Myocyte (in vitro differentiated cells): ENCODE measurements at regions not wholly inside any gene's neighbourhood (a gene's known extent, or its start where the extent isn't known, plus 50 kb on each side); places are given as distances from the start of the nearest gene placed in this dataset.

Source experiments
- DNase-seq: peaks from one replicate; pipeline ENCODE4 v3.0.0-alpha.2; 2012; ENCODE audit warnings: low read depth

DNA sequence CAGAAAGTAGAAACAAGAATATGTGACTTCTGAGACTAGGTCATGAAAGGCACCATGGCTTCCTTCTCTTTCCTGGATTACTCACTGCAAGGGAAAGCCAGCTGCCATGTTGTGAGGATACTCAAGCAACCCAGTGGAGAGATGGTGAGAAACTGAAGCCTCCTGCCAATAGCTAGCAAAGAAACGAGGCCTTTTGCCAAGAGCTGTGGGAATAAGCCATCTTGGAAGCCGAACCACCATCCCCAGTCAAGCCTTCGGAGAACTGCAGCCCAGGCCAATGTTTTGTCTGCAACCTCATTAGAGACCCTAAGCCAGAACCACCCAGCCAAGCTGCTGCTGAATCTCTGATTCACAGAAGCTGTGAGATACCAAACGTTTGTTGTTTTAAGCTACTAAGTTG is 104.7 kb upstream of the CRHR1 start:
- DNase-seq, result no peak

DNA sequence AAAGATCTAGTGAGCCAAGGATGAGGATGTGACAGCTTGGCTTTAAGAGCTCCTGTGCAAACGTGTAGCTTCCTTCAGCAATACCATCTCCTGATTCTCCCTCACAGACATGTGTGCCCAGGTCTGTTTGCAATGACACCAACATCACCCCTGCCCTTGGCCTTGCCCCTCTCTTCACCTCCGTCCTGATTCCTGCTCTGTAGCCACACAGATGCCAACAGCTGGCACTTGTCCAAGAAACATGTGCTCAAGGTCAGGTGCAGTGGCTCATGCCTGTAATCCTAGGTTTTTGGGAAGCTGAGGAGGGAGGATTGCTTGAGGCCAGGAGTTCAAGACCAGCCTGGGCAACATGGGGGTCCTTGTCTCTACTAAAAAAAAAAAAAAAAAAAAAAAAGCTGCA is 103.8 kb upstream of the CRHR1 start:
- no peak for DNase-seq

DNA sequence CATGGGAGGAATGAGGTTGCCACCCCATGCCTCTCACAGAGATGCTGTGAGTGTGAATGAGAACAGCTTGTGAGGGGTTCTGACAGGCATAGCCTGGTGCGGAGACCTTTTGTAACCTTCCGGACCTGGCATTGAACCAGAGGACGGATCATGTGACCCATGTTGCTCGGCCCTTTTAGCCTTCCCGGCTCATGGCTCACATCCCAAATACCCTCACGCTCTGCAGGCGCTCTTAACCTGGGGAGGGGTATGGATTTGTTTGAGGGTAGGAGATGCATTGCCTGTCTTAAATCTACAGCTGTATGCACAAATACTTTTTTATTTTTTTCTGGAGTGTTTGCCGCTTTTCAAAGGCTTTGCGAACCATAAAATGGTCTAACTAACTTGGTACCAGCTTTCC is 102.4 kb upstream of the CRHR1 start:
- no peak for DNase-seq

- no peak for DNase-seq
These were observed 97.9 kb upstream of the CRHR1 start for GRCh38 chr17:45686250-45686649.

- DNase-seq, result no peak
These were observed 96.5 kb upstream of the CRHR1 start for GRCh38 chr17:45687594-45687993.

- no peak for DNase-seq
These were observed 95.8 kb upstream of the CRHR1 start for GRCh38 chr17:45688353-45688752.

GRCh38 chr17:45688820-45689219 is 95.3 kb upstream of the CRHR1 start:
- DNase-seq, result no peak

- DNase-seq, result no peak
These were observed 94.7 kb upstream of the CRHR1 start for GRCh38 chr17:45689451-45689850.

- DNase-seq, result no peak
These were observed 93.4 kb upstream of the CRHR1 start for GRCh38 chr17:45690625-45691275.

- no peak for DNase-seq
These were observed 91.5 kb upstream of the CRHR1 start for GRCh38 chr17:45692661-45693060.

DNA sequence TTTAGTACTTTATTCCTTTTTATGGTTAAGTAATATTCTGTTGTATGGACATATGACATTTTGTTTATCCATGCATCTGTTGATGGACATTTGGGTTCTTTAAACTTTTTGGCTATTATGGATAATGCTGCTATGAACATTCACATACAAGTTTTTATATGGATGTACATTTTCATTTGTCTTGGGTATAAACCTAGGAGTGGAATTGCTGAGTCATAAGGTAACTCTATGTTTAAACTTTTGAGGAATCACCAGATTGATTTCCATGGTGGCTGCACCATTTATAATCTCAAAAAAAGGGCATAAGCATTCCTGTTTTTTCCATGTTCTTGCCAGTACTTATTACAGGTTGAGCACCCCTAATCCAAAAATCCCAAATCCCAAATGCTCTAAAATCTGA is 90.3 kb upstream of the CRHR1 start:
- no peak for DNase-seq

DNA sequence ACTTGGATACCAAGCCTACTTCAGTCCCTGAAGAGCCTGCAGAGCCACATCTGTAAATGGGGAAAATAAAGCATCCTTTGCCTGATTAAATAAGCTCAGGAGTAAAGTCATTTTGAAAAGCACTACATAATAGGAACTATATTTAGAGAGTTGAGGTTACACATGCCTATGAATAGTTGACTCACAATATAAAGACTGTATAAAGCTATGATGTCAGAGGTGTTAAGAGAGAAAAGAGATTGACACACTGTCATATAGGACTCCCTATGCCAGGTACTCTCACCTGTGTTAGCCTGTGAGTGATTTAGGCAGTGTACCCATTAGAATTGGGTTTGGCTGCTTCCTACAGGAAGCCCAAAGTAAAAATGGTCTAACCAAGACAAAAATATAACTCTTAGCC is 87.7 kb upstream of the CRHR1 start:
- no peak for DNase-seq

- DNase-seq, result no peak
These were observed 87.0 kb upstream of the CRHR1 start for GRCh38 chr17:45697076-45697475.

DNA sequence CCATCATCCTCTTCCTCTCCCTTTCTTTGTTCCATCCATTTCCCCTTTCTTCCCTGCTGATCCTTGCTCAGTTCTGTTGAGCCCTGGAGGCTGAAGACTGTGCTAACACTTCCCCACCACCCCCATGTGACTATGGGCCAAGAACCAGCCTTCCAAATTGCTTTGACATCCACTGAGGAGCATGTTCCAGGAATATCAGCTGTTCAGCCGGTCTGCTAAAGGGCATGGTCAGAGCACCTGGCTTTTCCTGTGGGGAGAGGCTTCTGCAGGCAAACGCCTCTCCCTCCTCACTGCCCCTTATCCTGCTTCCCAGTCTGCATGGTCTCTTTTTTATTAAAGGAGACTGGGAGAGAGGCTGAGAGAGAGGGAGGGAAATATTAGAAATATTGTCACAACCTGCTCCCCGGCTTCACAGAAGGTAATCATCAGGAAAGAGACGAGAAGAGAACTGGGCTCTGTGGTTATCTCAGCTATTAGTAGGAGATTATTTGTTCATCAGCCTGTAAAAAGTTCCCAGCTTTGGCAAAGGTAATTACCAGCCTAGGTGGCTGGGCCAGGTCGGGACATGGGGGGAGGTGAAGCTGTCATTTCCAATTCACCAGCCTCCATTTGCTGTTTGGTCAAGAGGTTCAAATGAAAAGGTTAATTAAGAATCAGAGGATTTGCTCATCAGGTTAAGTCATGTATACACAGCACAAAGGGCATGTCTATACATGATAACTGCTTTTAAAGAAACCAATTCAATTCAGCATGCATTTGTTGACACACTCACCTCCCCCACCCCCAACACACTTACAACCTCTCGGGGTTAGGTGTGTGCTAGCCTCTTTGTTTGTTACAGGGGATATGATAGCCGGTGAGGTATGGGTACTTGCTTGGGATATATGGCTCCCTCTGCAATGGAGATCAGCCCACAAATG is 83.7 kb upstream of the CRHR1 start:
- DNase-seq, result no peak

GRCh38 chr17:45702666-45703266 is 81.4 kb upstream of the CRHR1 start:
- peak; percentile 55 for DNase-seq

DNA sequence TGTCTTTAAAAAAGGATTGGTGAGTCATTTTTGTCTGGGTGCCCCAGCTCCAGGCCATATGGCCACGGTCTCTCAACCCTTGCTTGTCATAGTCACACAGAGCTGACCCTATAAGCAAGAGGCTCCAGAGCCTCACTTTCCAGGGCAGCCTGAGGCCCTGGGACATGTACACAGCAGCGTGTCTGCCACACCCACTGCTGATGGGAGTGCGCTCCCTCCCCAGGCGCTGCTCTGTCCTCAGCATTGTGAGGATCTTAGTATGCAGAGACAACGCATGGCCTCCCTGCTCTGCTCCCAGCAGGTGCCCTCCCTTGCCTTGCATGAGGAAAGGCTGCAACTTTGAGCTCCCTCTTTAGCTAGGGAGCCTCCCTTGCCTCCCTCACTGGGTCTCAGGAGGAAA is 80.8 kb upstream of the CRHR1 start:
- no peak for DNase-seq

- DNase-seq, result no peak
These were observed 80.3 kb upstream of the CRHR1 start for GRCh38 chr17:45703806-45704205.

- DNase-seq, result no peak
These were observed 79.9 kb upstream of the CRHR1 start for GRCh38 chr17:45704251-45704650.

- DNase-seq, result no peak
These were observed 78.8 kb upstream of the CRHR1 start for GRCh38 chr17:45705123-45706009.

- no peak for DNase-seq
These were observed 78.1 kb upstream of the CRHR1 start for GRCh38 chr17:45706033-45706432.

DNA sequence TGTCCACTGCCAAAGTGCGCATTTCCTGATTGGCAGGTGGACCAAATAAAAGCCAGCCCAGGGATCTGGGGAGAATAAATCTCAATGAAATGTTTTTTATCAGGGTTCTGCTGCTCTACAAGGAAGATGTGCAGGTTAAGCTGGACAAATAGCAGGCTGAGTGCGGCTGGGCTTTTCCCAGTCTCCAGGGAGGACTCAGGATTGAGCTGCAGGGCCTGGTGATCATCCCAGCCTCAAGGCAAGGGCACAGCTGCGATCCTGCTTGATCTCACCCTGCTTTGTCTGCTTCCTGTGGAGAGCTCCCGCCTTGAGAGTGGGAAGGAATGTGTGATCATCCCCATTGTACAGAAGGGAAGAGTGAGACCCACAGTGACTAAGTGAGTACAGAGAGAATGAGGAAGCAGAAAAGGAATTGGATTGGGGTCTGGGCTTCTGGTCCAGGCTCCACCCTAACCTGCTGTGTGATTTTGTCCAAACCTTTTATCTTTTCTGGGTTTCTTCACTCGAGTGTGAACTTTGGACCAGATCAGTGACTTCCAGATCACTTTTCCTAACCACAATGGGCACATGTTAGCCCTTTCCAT is 75.3 kb upstream of the CRHR1 start:
- DNase-seq, result no peak
